ENCODE measurements at regions not wholly inside any gene's neighbourhood (a gene's known extent, or its start where the extent isn't known, plus 50 kb on each side); places are given as distances from the start of the nearest gene placed in this dataset.

DNA sequence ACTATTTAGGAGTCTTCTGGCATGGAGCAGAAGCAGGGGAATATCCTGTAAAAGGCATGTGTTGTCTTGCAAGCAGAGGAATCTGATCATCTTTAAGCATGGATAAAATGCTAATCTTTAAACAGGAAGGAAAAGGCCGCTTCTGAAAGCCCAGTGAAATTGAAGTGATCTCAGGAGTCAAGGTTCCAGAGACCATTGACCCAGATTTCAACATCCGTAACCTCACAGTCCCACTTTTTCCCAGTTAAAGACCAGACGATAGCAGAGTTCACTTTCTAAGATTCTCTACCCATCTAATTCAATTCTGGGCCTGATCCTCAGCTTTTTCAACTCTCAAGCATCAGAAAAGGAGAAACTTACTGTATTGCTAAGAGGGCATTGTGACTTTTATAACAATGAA, 332.2 kb upstream of the LRP1B start:
- intact Hi-C loops (cut with micrococcal nuclease; ENCODE audit: unreplicated experiment) (no loop called here), in situ Hi-C loops (cut with HindIII; ENCODE audit: low pct_unique_long_range_greater_than_20kb, low sequenced_read_pairs) (no loop called here)
- POLR2A ChIA-PET, result no interaction called here
- Histone ChIP-seq H3K9me3 (ENCODE audit: control insufficient read depth, insufficient read depth, low read depth, low read length) (no peaks in the 10 kb centered on the region), H3K36me3 (ENCODE audit: control insufficient read depth, insufficient read depth, low read length) (no peaks in the 10 kb centered on the region), H3K4me1 (ENCODE audit: control insufficient read depth, insufficient read depth, low read length) (no peaks in the 10 kb centered on the region), H3K27ac (ENCODE audit: low read length) (no peak overlapping the region), H3K4me3 (ENCODE audit: low read depth in 2 of 2, low read length in 2 of 2) (no peak overlapping the region), H3K27me3 (ENCODE audit: control insufficient read depth, insufficient read depth, low read length) (no peaks in the 10 kb centered on the region)
- TF ChIP-seq, protein P1, sequence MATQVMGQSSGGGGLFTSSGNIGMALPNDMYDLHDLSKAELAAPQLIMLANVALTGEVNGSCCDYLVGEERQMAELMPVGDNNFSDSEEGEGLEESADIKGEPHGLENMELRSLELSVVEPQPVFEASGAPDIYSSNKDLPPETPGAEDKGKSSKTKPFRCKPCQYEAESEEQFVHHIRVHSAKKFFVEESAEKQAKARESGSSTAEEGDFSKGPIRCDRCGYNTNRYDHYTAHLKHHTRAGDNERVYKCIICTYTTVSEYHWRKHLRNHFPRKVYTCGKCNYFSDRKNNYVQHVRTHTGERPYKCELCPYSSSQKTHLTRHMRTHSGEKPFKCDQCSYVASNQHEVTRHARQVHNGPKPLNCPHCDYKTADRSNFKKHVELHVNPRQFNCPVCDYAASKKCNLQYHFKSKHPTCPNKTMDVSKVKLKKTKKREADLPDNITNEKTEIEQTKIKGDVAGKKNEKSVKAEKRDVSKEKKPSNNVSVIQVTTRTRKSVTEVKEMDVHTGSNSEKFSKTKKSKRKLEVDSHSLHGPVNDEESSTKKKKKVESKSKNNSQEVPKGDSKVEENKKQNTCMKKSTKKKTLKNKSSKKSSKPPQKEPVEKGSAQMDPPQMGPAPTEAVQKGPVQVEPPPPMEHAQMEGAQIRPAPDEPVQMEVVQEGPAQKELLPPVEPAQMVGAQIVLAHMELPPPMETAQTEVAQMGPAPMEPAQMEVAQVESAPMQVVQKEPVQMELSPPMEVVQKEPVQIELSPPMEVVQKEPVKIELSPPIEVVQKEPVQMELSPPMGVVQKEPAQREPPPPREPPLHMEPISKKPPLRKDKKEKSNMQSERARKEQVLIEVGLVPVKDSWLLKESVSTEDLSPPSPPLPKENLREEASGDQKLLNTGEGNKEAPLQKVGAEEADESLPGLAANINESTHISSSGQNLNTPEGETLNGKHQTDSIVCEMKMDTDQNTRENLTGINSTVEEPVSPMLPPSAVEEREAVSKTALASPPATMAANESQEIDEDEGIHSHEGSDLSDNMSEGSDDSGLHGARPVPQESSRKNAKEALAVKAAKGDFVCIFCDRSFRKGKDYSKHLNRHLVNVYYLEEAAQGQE (IDR thresholded peaks at IDR 0.05; ENCODE audit: insufficient read depth in 1 of 2, low read depth in 2 of 2, low read length in 1 of 2), result no peak
- TF ChIP-seq TCF7L2 (IDR thresholded peaks at IDR 0.05; ENCODE audit: low read depth, low read length) (no peak), POLR2AphosphoS5 (IDR thresholded peaks at IDR 0.05; ENCODE audit: low read depth, low read length) (no peak), SIN3A (IDR thresholded peaks at IDR 0.05; ENCODE audit: borderline replicate concordance, insufficient read depth, low read depth, low read length) (no peak)
- TF ChIP-seq, protein P2, sequence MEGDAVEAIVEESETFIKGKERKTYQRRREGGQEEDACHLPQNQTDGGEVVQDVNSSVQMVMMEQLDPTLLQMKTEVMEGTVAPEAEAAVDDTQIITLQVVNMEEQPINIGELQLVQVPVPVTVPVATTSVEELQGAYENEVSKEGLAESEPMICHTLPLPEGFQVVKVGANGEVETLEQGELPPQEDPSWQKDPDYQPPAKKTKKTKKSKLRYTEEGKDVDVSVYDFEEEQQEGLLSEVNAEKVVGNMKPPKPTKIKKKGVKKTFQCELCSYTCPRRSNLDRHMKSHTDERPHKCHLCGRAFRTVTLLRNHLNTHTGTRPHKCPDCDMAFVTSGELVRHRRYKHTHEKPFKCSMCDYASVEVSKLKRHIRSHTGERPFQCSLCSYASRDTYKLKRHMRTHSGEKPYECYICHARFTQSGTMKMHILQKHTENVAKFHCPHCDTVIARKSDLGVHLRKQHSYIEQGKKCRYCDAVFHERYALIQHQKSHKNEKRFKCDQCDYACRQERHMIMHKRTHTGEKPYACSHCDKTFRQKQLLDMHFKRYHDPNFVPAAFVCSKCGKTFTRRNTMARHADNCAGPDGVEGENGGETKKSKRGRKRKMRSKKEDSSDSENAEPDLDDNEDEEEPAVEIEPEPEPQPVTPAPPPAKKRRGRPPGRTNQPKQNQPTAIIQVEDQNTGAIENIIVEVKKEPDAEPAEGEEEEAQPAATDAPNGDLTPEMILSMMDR (IDR thresholded peaks at IDR 0.05), result no peak
- DNase-seq (ENCODE audit: low read depth, low spot score), result no peak
- ATAC-seq, result no peak
- CTCF ChIA-PET, result no interaction called here
- BruUV-seq (replicated peaks), result no TSS peak

DNA sequence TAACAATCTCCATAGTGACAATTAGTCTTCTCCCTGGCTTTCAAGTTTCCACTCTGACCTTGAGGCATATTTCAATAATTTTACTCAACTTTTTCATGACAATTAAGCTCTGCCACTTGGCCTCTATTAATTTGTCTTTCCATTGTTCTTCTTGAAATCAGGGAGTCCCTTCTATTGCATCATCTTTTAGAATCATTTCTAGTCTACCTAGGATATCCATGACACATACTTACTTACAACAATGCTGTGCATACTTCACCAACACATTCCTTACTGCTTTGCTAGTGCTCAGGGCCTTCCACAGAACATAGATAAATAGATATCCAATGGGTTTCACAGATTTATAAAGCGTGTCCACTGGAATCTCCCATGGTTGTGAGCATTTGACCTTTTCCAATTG, 331.5 kb upstream of the LRP1B start:
- intact Hi-C loops (cut with micrococcal nuclease; ENCODE audit: unreplicated experiment), result no loop called here
- Histone ChIP-seq H3K4me1 (ENCODE audit: control insufficient read depth, insufficient read depth, low read length) (no peaks in the 10 kb centered on the region), H3K27ac (ENCODE audit: low read length) (no peak overlapping the region), H3K9me3 (ENCODE audit: control insufficient read depth, insufficient read depth, low read depth, low read length) (no peaks in the 10 kb centered on the region), H3K4me3 (ENCODE audit: low read depth in 2 of 2, low read length in 2 of 2) (no peak overlapping the region), H3K36me3 (ENCODE audit: control insufficient read depth, insufficient read depth, low read length) (no peaks in the 10 kb centered on the region), H3K27me3 (ENCODE audit: control insufficient read depth, insufficient read depth, low read length) (no peaks in the 10 kb centered on the region)
- ChIA-PET POLR2A (no interaction called here), CTCF (no interaction called here)
- no peak for ATAC-seq
- no peak for DNase-seq (ENCODE audit: low read depth, low spot score)
- no peak for TF ChIP-seq SIN3A (IDR thresholded peaks at IDR 0.05; ENCODE audit: borderline replicate concordance, insufficient read depth, low read depth, low read length)
- TF ChIP-seq, protein P1 (IDR thresholded peaks at IDR 0.05; ENCODE audit: insufficient read depth in 1 of 2, low read depth in 2 of 2, low read length in 1 of 2), result no peak
- no peak for TF ChIP-seq TCF7L2 (IDR thresholded peaks at IDR 0.05; ENCODE audit: low read depth, low read length)
- no peak for TF ChIP-seq POLR2AphosphoS5 (IDR thresholded peaks at IDR 0.05; ENCODE audit: low read depth, low read length)
- TF ChIP-seq, protein P2 (IDR thresholded peaks at IDR 0.05), result no peak
- BruUV-seq (replicated peaks), result no TSS peak
- in situ Hi-C loops (cut with HindIII; ENCODE audit: low pct_unique_long_range_greater_than_20kb, low sequenced_read_pairs), result no loop called here
